HL-60 (cell line): ENCODE measurements at regions not wholly inside any gene's neighbourhood (a gene's known extent, or its start where the extent isn't known, plus 50 kb on each side); places are given as distances from the start of the nearest gene placed in this dataset.

Experiments
- DNase-seq, 2 experiments: peaks; one replicate each; pipeline ENCODE4 v3.0.0-alpha.2; 2010 to 2020; ENCODE audit warnings: low read depth in 1 of 2, low spot score in 1 of 2
- H3K27ac ChIP-seq: fragments of 250-450 bp; sonication (Bioruptor Pico); replicated peaks from 2 replicates; pipeline ENCODE4 v1.5.1; 2020; ENCODE audit warnings: mild to moderate bottlenecking, moderate library complexity
- H3K27me3 ChIP-seq: fragments of 250-450 bp; sonication (Bioruptor Pico); 2 replicates; pipeline ENCODE4 v1.5.1; 2021; ENCODE audit warnings: mild to moderate bottlenecking, moderate library complexity; ENCODE audit not compliant: insufficient read depth, poor library complexity, severe bottlenecking
- H3K4me3 ChIP-seq: replicated peaks from 2 replicates; pipeline ENCODE4 v1.5.1; 2011; ENCODE audit warnings: mild to moderate bottlenecking, control low read depth, low read length; ENCODE audit not compliant: insufficient read depth
- CTCF ChIP-seq: IDR thresholded peaks from one replicate; pipeline ENCODE4 v1.5.1; 2011; ENCODE audit warnings: low read length, control low read depth, inconsistent platforms; ENCODE audit not compliant: insufficient read depth
- GABPA ChIP-seq: IDR thresholded peaks from 2 replicates; pipeline ENCODE4 v1.6.1; 2012; ENCODE audit warnings: low read depth
- POLR2AphosphoS5 ChIP-seq: IDR thresholded peaks from 2 replicates; pipeline ENCODE4 v1.6.1; 2012; ENCODE audit warnings: low read depth
- REST ChIP-seq: IDR thresholded peaks from 2 replicates; pipeline ENCODE4 v1.6.1; 2012; ENCODE audit warnings: low read depth; ENCODE audit not compliant: insufficient replicate concordance
- SPI1 ChIP-seq: IDR thresholded peaks from 2 replicates; pipeline ENCODE4 v1.6.1; 2012; ENCODE audit warnings: low read depth, mild to moderate bottlenecking, borderline replicate concordance

- Histone ChIP-seq H3K27me3 (no peaks in the 10 kb centered on the region), H3K4me3 (no peak overlapping the region), H3K27ac (no peak overlapping the region)
- TF ChIP-seq SPI1 = no peak
- TF ChIP-seq GABPA = no peak
- no peak for TF ChIP-seq POLR2AphosphoS5
- TF ChIP-seq REST = no peak
- TF ChIP-seq CTCF = no peak
- DNase-seq = no peak
Measured at GRCh38 chr4:176925962-176926361, 133.2 kb upstream of the VEGFC start.

GRCh38 chr4:176927117-176927516, 134.4 kb upstream of the VEGFC start:
- Histone ChIP-seq H3K27me3 (no peaks in the 10 kb centered on the region), H3K4me3 (no peak overlapping the region), H3K27ac (no peak overlapping the region)
- no peak for DNase-seq
- TF ChIP-seq POLR2AphosphoS5 (no peak), CTCF (no peak), GABPA (no peak), REST (no peak), SPI1 (no peak)

- TF ChIP-seq SPI1 = no peak
- no peak for TF ChIP-seq GABPA
- TF ChIP-seq POLR2AphosphoS5 = no peak
- no peak for TF ChIP-seq REST
- no peaks in the 10 kb centered on the region for H3K27me3 ChIP-seq
- no peak for DNase-seq
- no peak overlapping the region for H3K4me3 ChIP-seq
- no peak overlapping the region for H3K27ac ChIP-seq
Measured at GRCh38 chr4:176927664-176928063, 134.9 kb upstream of the VEGFC start.

- DNase-seq = no peak
- Histone ChIP-seq H3K27me3 (no peaks in the 10 kb centered on the region), H3K27ac (no peak overlapping the region), H3K4me3 (no peak overlapping the region)
- TF ChIP-seq GABPA (no peak), POLR2AphosphoS5 (no peak), SPI1 (no peak), REST (no peak), CTCF (no peak)
Measured at GRCh38 chr4:176939445-176939844, 146.7 kb upstream of the VEGFC start.
